HEK293 (cell line): ENCODE measurements at regions not wholly inside any gene's neighbourhood (a gene's known extent, or its start where the extent isn't known, plus 50 kb on each side); places are given as distances from the start of the nearest gene placed in this dataset.
A peak's percentile ranks its signal among the peaks of the same experiment; 100 is the strongest.

Experiments used
- ZNF274 ChIP-seq, 2 experiments: fragments of 200-500 bp in 1 of 2; fragments of 450-650 bp in 1 of 2; sonication (Bioruptor generic) in 1 of 2; formaldehyde crosslinking in 1 of 2; IDR thresholded peaks; 2 replicates each; pipeline versions ENCODE4 v1.5.1 to v1.6.1; 2014 to 2016; ENCODE audit warnings: borderline replicate concordance in 1 of 2, inconsistent platforms in 1 of 2, low read length in 1 of 2, missing biosample characterization in 1 of 2, missing genetic modification characterization in 1 of 2
- ZNF501 ChIP-seq: fragments of 450-650 bp; formaldehyde crosslinking; IDR thresholded peaks from 2 replicates; pipeline ENCODE4 v1.5.1; 2016; ENCODE audit warnings: missing biosample characterization, missing genetic modification characterization
- ZNF776 ChIP-seq: fragments of 450-650 bp; formaldehyde crosslinking; IDR thresholded peaks from 2 replicates; pipeline ENCODE4 v1.5.0; 2017; ENCODE audit warnings: missing biosample characterization, missing genetic modification characterization, borderline replicate concordance
- ZNF777 ChIP-seq: fragments of 450-650 bp; formaldehyde crosslinking; IDR thresholded peaks from 2 replicates; pipeline ENCODE4 v1.5.1; 2017; ENCODE audit warnings: missing biosample characterization, missing genetic modification characterization, borderline replicate concordance
- ZNF785 ChIP-seq: fragments of 450-650 bp; formaldehyde crosslinking; IDR thresholded peaks from 2 replicates; pipeline ENCODE4 v1.5.1; 2016; ENCODE audit warnings: missing biosample characterization, missing genetic modification characterization
- ZNF792 ChIP-seq: fragments of 450-650 bp; formaldehyde crosslinking; IDR thresholded peaks from 2 replicates; pipeline ENCODE4 v1.5.1; 2016; ENCODE audit warnings: missing biosample characterization, missing genetic modification characterization
- TF ChIP-seq, protein P1 (sequence below): fragments of 450-650 bp; IDR thresholded peaks from 2 replicates; pipeline ENCODE4 v1.5.1; 2018; ENCODE audit warnings: missing biosample characterization, mild to moderate bottlenecking, missing genetic modification characterization
- TF ChIP-seq, protein P2 (sequence below): fragments of 450-650 bp; formaldehyde crosslinking; IDR thresholded peaks from 2 replicates; pipeline ENCODE4 v1.5.1; 2016; ENCODE audit warnings: missing biosample characterization, missing genetic modification characterization, low read depth
- TF ChIP-seq, protein P3 (sequence below): fragments of 450-650 bp; formaldehyde crosslinking; IDR thresholded peaks from 2 replicates; pipeline ENCODE4 v1.5.1; 2016; ENCODE audit warnings: missing biosample characterization, missing genetic modification characterization
- TF ChIP-seq, protein P4 (sequence below): fragments of 450-650 bp; formaldehyde crosslinking; IDR thresholded peaks from 2 replicates; pipeline ENCODE4 v1.5.1; 2016; ENCODE audit warnings: missing biosample characterization, missing genetic modification characterization

DNA sequence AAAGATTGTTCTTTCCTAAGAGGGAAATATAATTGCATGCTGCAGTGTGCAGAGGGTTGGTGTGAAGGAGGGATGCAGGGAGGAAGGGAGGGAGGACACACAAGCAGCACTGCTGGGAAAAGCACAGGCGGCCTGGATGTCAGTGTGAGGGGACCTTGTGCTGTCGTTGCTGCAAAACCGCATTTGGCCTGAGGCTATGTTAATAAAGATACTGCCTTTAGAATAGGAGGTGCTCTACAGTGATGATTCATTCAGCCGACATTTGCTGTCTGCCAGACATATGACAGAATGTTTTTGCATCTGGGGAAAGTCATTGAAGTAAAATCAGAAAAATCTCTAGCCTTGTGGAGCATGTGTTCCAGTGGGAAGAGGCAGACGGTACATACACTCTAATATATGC is 50.5 kb upstream of the TRIM26 start:
- TF ChIP-seq ZNF501 (tag by site-specific recombination), result no peak
- TF ChIP-seq ZNF777 (tag by site-specific recombination), result no peak
- no peak for TF ChIP-seq ZNF776 (tag by site-specific recombination)
- TF ChIP-seq, protein P1, sequence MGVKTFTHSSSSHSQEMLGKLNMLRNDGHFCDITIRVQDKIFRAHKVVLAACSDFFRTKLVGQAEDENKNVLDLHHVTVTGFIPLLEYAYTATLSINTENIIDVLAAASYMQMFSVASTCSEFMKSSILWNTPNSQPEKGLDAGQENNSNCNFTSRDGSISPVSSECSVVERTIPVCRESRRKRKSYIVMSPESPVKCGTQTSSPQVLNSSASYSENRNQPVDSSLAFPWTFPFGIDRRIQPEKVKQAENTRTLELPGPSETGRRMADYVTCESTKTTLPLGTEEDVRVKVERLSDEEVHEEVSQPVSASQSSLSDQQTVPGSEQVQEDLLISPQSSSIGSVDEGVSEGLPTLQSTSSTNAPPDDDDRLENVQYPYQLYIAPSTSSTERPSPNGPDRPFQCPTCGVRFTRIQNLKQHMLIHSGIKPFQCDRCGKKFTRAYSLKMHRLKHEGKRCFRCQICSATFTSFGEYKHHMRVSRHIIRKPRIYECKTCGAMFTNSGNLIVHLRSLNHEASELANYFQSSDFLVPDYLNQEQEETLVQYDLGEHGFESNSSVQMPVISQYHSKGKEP (tag by site-specific recombination), result peak; percentile 69; the same call in 1 of the 2 replicates
- TF ChIP-seq ZNF274 (IDR thresholded peaks at IDR 0.05; ENCODE audit: low read length), result no peak
- no peak for TF ChIP-seq ZNF274 (tag by site-specific recombination; IDR thresholded peaks at IDR 0.05; ENCODE audit: borderline replicate concordance)
- TF ChIP-seq, protein P2, sequence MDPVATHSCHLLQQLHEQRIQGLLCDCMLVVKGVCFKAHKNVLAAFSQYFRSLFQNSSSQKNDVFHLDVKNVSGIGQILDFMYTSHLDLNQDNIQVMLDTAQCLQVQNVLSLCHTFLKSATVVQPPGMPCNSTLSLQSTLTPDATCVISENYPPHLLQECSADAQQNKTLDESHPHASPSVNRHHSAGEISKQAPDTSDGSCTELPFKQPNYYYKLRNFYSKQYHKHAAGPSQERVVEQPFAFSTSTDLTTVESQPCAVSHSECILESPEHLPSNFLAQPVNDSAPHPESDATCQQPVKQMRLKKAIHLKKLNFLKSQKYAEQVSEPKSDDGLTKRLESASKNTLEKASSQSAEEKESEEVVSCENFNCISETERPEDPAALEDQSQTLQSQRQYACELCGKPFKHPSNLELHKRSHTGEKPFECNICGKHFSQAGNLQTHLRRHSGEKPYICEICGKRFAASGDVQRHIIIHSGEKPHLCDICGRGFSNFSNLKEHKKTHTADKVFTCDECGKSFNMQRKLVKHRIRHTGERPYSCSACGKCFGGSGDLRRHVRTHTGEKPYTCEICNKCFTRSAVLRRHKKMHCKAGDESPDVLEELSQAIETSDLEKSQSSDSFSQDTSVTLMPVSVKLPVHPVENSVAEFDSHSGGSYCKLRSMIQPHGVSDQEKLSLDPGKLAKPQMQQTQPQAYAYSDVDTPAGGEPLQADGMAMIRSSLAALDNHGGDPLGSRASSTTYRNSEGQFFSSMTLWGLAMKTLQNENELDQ (tag by site-specific recombination), result no peak
- TF ChIP-seq, protein P3, sequence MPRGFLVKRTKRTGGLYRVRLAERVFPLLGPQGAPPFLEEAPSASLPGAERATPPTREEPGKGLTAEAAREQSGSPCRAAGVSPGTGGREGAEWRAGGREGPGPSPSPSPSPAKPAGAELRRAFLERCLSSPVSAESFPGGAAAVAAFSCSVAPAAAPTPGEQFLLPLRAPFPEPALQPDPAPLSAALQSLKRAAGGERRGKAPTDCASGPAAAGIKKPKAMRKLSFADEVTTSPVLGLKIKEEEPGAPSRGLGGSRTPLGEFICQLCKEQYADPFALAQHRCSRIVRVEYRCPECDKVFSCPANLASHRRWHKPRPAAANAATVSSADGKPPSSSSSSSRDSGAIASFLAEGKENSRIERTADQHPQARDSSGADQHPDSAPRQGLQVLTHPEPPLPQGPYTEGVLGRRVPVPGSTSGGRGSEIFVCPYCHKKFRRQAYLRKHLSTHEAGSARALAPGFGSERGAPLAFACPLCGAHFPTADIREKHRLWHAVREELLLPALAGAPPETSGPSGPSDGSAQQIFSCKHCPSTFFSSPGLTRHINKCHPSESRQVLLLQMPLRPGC (tag by site-specific recombination), result no peak
- no peak for TF ChIP-seq ZNF792 (tag by site-specific recombination)
- TF ChIP-seq, protein P4, sequence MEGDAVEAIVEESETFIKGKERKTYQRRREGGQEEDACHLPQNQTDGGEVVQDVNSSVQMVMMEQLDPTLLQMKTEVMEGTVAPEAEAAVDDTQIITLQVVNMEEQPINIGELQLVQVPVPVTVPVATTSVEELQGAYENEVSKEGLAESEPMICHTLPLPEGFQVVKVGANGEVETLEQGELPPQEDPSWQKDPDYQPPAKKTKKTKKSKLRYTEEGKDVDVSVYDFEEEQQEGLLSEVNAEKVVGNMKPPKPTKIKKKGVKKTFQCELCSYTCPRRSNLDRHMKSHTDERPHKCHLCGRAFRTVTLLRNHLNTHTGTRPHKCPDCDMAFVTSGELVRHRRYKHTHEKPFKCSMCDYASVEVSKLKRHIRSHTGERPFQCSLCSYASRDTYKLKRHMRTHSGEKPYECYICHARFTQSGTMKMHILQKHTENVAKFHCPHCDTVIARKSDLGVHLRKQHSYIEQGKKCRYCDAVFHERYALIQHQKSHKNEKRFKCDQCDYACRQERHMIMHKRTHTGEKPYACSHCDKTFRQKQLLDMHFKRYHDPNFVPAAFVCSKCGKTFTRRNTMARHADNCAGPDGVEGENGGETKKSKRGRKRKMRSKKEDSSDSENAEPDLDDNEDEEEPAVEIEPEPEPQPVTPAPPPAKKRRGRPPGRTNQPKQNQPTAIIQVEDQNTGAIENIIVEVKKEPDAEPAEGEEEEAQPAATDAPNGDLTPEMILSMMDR (tag by site-specific recombination), result no peak
- no peak for TF ChIP-seq ZNF785 (tag by site-specific recombination)
